ENCODE measurements at regions not wholly inside any gene's neighbourhood (a gene's known extent, or its start where the extent isn't known, plus 50 kb on each side); places are given as distances from the start of the nearest gene placed in this dataset.

- no peak overlapping the region for H3K4me3 ChIP-seq (ENCODE audit: low read length)
- no peaks in the 10 kb centered on the region for H3K9me2 ChIP-seq (ENCODE audit: insufficient read depth, low read length)
- H3K27me3 ChIP-seq (ENCODE audit: insufficient read depth, low read depth, low read length) = no peaks in the 10 kb centered on the region
- H3K79me2 ChIP-seq (replicated peaks; ENCODE audit: insufficient read depth, low read length) = no peaks in the 10 kb centered on the region
- no peaks in the 10 kb centered on the region for H4K20me1 ChIP-seq (ENCODE audit: insufficient read depth)
- no peaks in the 10 kb centered on the region for H3F3A ChIP-seq (ENCODE audit: insufficient read depth, low read length, poor library complexity, severe bottlenecking)
- no peak overlapping the region for H3K4me2 ChIP-seq (ENCODE audit: low read length)
- H2AFZ ChIP-seq (ENCODE audit: low read depth, low read length) = no peak overlapping the region
- no peaks in the 10 kb centered on the region for H3K36me3 ChIP-seq (ENCODE audit: insufficient read depth, low read length)
- no peak for TF ChIP-seq POLR2AphosphoS5 (IDR thresholded peaks at IDR 0.05)
- TF ChIP-seq EP300 (conservative IDR thresholded peaks at IDR 0.05; ENCODE audit: poor library complexity, severe bottlenecking) = no peak
- TF ChIP-seq EZH2 (IDR thresholded peaks at IDR 0.05; ENCODE audit: borderline replicate concordance, insufficient read depth, low read length, poor library complexity, severe bottlenecking) = no peak
- TF ChIP-seq RAD21 (conservative IDR thresholded peaks at IDR 0.05) = no peak
- TF ChIP-seq, protein P1, sequence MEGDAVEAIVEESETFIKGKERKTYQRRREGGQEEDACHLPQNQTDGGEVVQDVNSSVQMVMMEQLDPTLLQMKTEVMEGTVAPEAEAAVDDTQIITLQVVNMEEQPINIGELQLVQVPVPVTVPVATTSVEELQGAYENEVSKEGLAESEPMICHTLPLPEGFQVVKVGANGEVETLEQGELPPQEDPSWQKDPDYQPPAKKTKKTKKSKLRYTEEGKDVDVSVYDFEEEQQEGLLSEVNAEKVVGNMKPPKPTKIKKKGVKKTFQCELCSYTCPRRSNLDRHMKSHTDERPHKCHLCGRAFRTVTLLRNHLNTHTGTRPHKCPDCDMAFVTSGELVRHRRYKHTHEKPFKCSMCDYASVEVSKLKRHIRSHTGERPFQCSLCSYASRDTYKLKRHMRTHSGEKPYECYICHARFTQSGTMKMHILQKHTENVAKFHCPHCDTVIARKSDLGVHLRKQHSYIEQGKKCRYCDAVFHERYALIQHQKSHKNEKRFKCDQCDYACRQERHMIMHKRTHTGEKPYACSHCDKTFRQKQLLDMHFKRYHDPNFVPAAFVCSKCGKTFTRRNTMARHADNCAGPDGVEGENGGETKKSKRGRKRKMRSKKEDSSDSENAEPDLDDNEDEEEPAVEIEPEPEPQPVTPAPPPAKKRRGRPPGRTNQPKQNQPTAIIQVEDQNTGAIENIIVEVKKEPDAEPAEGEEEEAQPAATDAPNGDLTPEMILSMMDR (IDR thresholded peaks at IDR 0.05; ENCODE audit: poor library complexity, severe bottlenecking) = no peak
- no peak for TF ChIP-seq MXI1 (conservative IDR thresholded peaks at IDR 0.05; ENCODE audit: poor library complexity, severe bottlenecking)
- TF ChIP-seq REST (IDR thresholded peaks at IDR 0.05; ENCODE audit: borderline replicate concordance) = no peak
- TF ChIP-seq TAF1 (IDR thresholded peaks at IDR 0.05; ENCODE audit: low read depth) = no peak
- no peak for TF ChIP-seq SMC3 (conservative IDR thresholded peaks at IDR 0.05; ENCODE audit: poor library complexity)
- no peak overlapping the region for H3K27ac ChIP-seq (ENCODE audit: low read length)
- no peak overlapping the region for H3K9ac ChIP-seq (ENCODE audit: low read length)
- no peaks in the 10 kb centered on the region for H3K9me3 ChIP-seq (ENCODE audit: low read length)
Observed at GRCh38 chr7:153423210-153423590, 629.0 kb upstream of the DPP6 start.

DNA sequence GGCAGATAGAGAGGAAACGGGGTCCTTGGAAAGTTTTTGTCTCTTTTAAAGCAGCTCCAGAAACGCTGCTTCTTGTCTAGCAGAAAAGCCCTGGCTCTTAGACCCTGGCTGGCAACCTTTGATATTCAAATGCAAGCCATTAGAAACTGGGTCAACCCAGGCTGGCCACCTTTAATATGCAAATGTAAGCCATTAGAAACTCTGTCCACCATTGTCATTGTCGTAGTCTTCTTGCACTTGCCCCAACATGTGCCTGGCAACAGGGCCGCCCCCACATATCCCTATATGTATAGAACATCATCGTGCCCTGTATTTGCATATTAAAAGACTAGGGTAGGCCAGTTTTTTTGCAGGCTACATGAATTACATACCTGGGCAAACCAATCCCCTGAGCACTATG, 621.3 kb upstream of the DPP6 start:
- Histone ChIP-seq H3K9me3 (ENCODE audit: low read length) (no peaks in the 10 kb centered on the region), H3K36me3 (ENCODE audit: insufficient read depth, low read length) (no peaks in the 10 kb centered on the region), H3K9me2 (ENCODE audit: insufficient read depth, low read length) (no peaks in the 10 kb centered on the region), H3K79me2 (replicated peaks; ENCODE audit: insufficient read depth, low read length) (no peaks in the 10 kb centered on the region), H3K27me3 (ENCODE audit: insufficient read depth, low read depth, low read length) (no peaks in the 10 kb centered on the region), H3K27ac (ENCODE audit: low read length) (no peak overlapping the region), H3K4me2 (ENCODE audit: low read length) (no peak overlapping the region), H2AFZ (ENCODE audit: low read depth, low read length) (no peak overlapping the region), H3K9ac (ENCODE audit: low read length) (no peak overlapping the region), H3K4me3 (ENCODE audit: low read length) (no peak overlapping the region), H4K20me1 (ENCODE audit: insufficient read depth) (no peaks in the 10 kb centered on the region), H3F3A (ENCODE audit: insufficient read depth, low read length, poor library complexity, severe bottlenecking) (no peaks in the 10 kb centered on the region)
- TF ChIP-seq MXI1 (conservative IDR thresholded peaks at IDR 0.05; ENCODE audit: poor library complexity, severe bottlenecking) = no peak
- no peak for TF ChIP-seq POLR2AphosphoS5 (IDR thresholded peaks at IDR 0.05)
- no peak for TF ChIP-seq EP300 (conservative IDR thresholded peaks at IDR 0.05; ENCODE audit: poor library complexity, severe bottlenecking)
- no peak for TF ChIP-seq TAF1 (IDR thresholded peaks at IDR 0.05; ENCODE audit: low read depth)
- TF ChIP-seq, protein P1 (IDR thresholded peaks at IDR 0.05; ENCODE audit: poor library complexity, severe bottlenecking) = no peak
- TF ChIP-seq REST (IDR thresholded peaks at IDR 0.05; ENCODE audit: borderline replicate concordance) = no peak
- TF ChIP-seq RAD21 (conservative IDR thresholded peaks at IDR 0.05) = no peak
